ENCODE measurements at regions not wholly inside any gene's neighbourhood (a gene's known extent, or its start where the extent isn't known, plus 50 kb on each side); places are given as distances from the start of the nearest gene placed in this dataset.

- no peak for DNase-seq
- peaks cover 12% of the 10 kb centered on the region for H3F3A ChIP-seq (ENCODE audit: insufficient read depth)
- no peak overlapping the region for H3K27ac ChIP-seq
- 56% methylated on average over 3 of the region's 3 CpGs for WGBS, 2 experiments (ENCODE audit: low coverage in 1 of 2, low lambda C conversion rate in 2 of 2, missing lambda C conversion rate in 2 of 2)
- no peaks in the 10 kb centered on the region for H3K79me2 ChIP-seq (ENCODE audit: insufficient read depth)
- in situ Hi-C loops (cut with MboI): no loop called here
- H3K9me2 ChIP-seq (ENCODE audit: insufficient read depth): no peaks in the 10 kb centered on the region
- H3K27me3 ChIP-seq (replicated peaks; ENCODE audit: insufficient read depth): no peaks in the 10 kb centered on the region
- no peak overlapping the region for H3K4me3 ChIP-seq
- no peak overlapping the region for H2AFZ ChIP-seq
- no peaks in the 10 kb centered on the region for H3K9me3 ChIP-seq (ENCODE audit: low read depth)
- H3K9ac ChIP-seq: no peak overlapping the region
- H3K4me1 ChIP-seq (ENCODE audit: insufficient read depth): peaks cover 14% of the 10 kb centered on the region
- TF ChIP-seq EZH2 (IDR thresholded peaks at IDR 0.05; ENCODE audit: insufficient read depth, poor library complexity, severe bottlenecking) (no peak), EZH2phosphoT487 (IDR thresholded peaks at IDR 0.05; ENCODE audit: insufficient read depth, low read depth) (no peak)
- H3K4me2 ChIP-seq (ENCODE audit: unreplicated experiment): no peak overlapping the region
- H4K20me1 ChIP-seq (ENCODE audit: insufficient read depth): no peaks in the 10 kb centered on the region
- H3K36me3 ChIP-seq (ENCODE audit: low read depth): no peaks in the 10 kb centered on the region
These were observed 169.8 kb upstream of the ANKRD28 start for GRCh38 chr3:15967577-15967976.

- WGBS, 2 experiments (ENCODE audit: low coverage in 1 of 2, low lambda C conversion rate in 2 of 2, missing lambda C conversion rate in 2 of 2): 77 to 79% methylated on average over 5 of the region's 5 CpGs
- no peak overlapping the region for H3K27ac ChIP-seq
These were observed 172.3 kb upstream of the ANKRD28 start for GRCh38 chr3:15969874-15970640.

GRCh38 chr3:15973414-15973813, 175.6 kb upstream of the ANKRD28 start:
- in situ Hi-C loops (cut with MboI): no loop called here

More at GRCh38 chr3:15969874-15970640, 172.3 kb upstream of the ANKRD28 start:
- H3K4me3 ChIP-seq: no peak overlapping the region
- no peaks in the 10 kb centered on the region for H3K36me3 ChIP-seq (ENCODE audit: low read depth)
- no peak for DNase-seq
- in situ Hi-C loops (cut with MboI): no loop called here
- H3K9ac ChIP-seq: no peak overlapping the region
- no peak overlapping the region for H3K4me2 ChIP-seq (ENCODE audit: unreplicated experiment)
- H3K9me2 ChIP-seq (ENCODE audit: insufficient read depth): no peaks in the 10 kb centered on the region
- H3K27me3 ChIP-seq (replicated peaks; ENCODE audit: insufficient read depth): no peaks in the 10 kb centered on the region
- H2AFZ ChIP-seq: no peak overlapping the region
- no peaks in the 10 kb centered on the region for H3K79me2 ChIP-seq (ENCODE audit: insufficient read depth)
- H3F3A ChIP-seq (ENCODE audit: insufficient read depth): peaks cover 2% of the 10 kb centered on the region; the same call in 1 of the 2 replicates
- H3K4me1 ChIP-seq (ENCODE audit: insufficient read depth): peaks cover 4% of the 10 kb centered on the region
- H4K20me1 ChIP-seq (ENCODE audit: insufficient read depth): no peaks in the 10 kb centered on the region
- no peak for TF ChIP-seq EZH2phosphoT487 (IDR thresholded peaks at IDR 0.05; ENCODE audit: insufficient read depth, low read depth)
- TF ChIP-seq EZH2 (IDR thresholded peaks at IDR 0.05; ENCODE audit: insufficient read depth, poor library complexity, severe bottlenecking): no peak
- H3K9me3 ChIP-seq (ENCODE audit: low read depth): no peaks in the 10 kb centered on the region

GRCh38 chr3:15973940-15974339, 176.2 kb upstream of the ANKRD28 start:
- Histone ChIP-seq H3K4me1 (ENCODE audit: insufficient read depth) (no peaks in the 10 kb centered on the region), H3K79me2 (ENCODE audit: insufficient read depth) (no peaks in the 10 kb centered on the region), H3K27ac (no peak overlapping the region), H3K4me3 (no peak overlapping the region), H3K9me2 (ENCODE audit: insufficient read depth) (no peaks in the 10 kb centered on the region), H3K9ac (no peak overlapping the region), H3K36me3 (ENCODE audit: low read depth) (no peaks in the 10 kb centered on the region), H3F3A (ENCODE audit: insufficient read depth) (no peaks in the 10 kb centered on the region), H4K20me1 (ENCODE audit: insufficient read depth) (no peaks in the 10 kb centered on the region), H3K4me2 (ENCODE audit: unreplicated experiment) (no peak overlapping the region), H3K27me3 (replicated peaks; ENCODE audit: insufficient read depth) (no peaks in the 10 kb centered on the region), H2AFZ (no peak overlapping the region), H3K9me3 (ENCODE audit: low read depth) (no peaks in the 10 kb centered on the region)
- in situ Hi-C loops (cut with MboI): no loop called here
- TF ChIP-seq EZH2phosphoT487 (IDR thresholded peaks at IDR 0.05; ENCODE audit: insufficient read depth, low read depth) (no peak), EZH2 (IDR thresholded peaks at IDR 0.05; ENCODE audit: insufficient read depth, poor library complexity, severe bottlenecking) (no peak)
- DNase-seq: no peak
- 52 to 64% methylated on average over 1 of the region's 1 CpG for whole genome bisulfite sequencing, 2 experiments (ENCODE audit: low coverage in 1 of 2, low lambda C conversion rate in 2 of 2, missing lambda C conversion rate in 2 of 2)

More at GRCh38 chr3:15973414-15973813, 175.6 kb upstream of the ANKRD28 start:
- Histone ChIP-seq H3K9me3 (ENCODE audit: low read depth) (no peaks in the 10 kb centered on the region), H3F3A (ENCODE audit: insufficient read depth) (no peaks in the 10 kb centered on the region), H3K4me1 (ENCODE audit: insufficient read depth) (no peaks in the 10 kb centered on the region), H3K9me2 (ENCODE audit: insufficient read depth) (no peaks in the 10 kb centered on the region), H3K27me3 (replicated peaks; ENCODE audit: insufficient read depth) (no peaks in the 10 kb centered on the region), H2AFZ (no peak overlapping the region), H3K27ac (no peak overlapping the region), H3K4me3 (no peak overlapping the region), H3K36me3 (ENCODE audit: low read depth) (no peaks in the 10 kb centered on the region), H3K9ac (no peak overlapping the region), H3K4me2 (ENCODE audit: unreplicated experiment) (no peak overlapping the region), H4K20me1 (ENCODE audit: insufficient read depth) (no peaks in the 10 kb centered on the region), H3K79me2 (ENCODE audit: insufficient read depth) (no peaks in the 10 kb centered on the region)
- no peak for TF ChIP-seq EZH2phosphoT487 (IDR thresholded peaks at IDR 0.05; ENCODE audit: insufficient read depth, low read depth)
- no peak for TF ChIP-seq EZH2 (IDR thresholded peaks at IDR 0.05; ENCODE audit: insufficient read depth, poor library complexity, severe bottlenecking)
- 82 to 87% methylated on average over 8 of the region's 8 CpGs for WGBS, 2 experiments (ENCODE audit: low coverage in 1 of 2, low lambda C conversion rate in 2 of 2, missing lambda C conversion rate in 2 of 2)
- DNase-seq: no peak

Measured in GM23248 (cell line).